Superior temporal gyrus (tissue), 1 donor: ENCODE measurements at regions not wholly inside any gene's neighbourhood (a gene's known extent, or its start where the extent isn't known, plus 50 kb on each side); places are given as distances from the start of the nearest gene placed in this dataset.

ENCODE experiments used
- DNase-seq: peaks from one replicate; pipeline ENCODE4 v3.0.0-alpha.2; 2016; ENCODE audit errors: extremely low spot score

- no peak for DNase-seq
These were observed 1134.0 kb downstream of the XPNPEP1 start for GRCh38 chr10:108789336-108789735.

GRCh38 chr10:108788891-108789290, 1134.4 kb downstream of the XPNPEP1 start:
- DNase-seq: no peak

- DNase-seq: no peak
These were observed 1135.4 kb downstream of the XPNPEP1 start for GRCh38 chr10:108787932-108788331.

GRCh38 chr10:108785011-108785410, 1138.3 kb downstream of the XPNPEP1 start:
- DNase-seq: no peak

- no peak for DNase-seq
These were observed 1138.8 kb downstream of the XPNPEP1 start for GRCh38 chr10:108784534-108784933.

- no peak for DNase-seq
These were observed 1139.4 kb downstream of the XPNPEP1 start for GRCh38 chr10:108783897-108784296.

GRCh38 chr10:108782411-108782810, 1140.9 kb downstream of the XPNPEP1 start:
- no peak for DNase-seq

GRCh38 chr10:108779501-108779900, 1143.8 kb downstream of the XPNPEP1 start:
- no peak for DNase-seq

GRCh38 chr10:108775911-108776475, 1147.3 kb downstream of the XPNPEP1 start:
- no peak for DNase-seq

- DNase-seq: no peak
These were observed 1152.2 kb downstream of the XPNPEP1 start for GRCh38 chr10:108771106-108771505.

- no peak for DNase-seq
These were observed 1157.5 kb downstream of the XPNPEP1 start for GRCh38 chr10:108765794-108766193.

GRCh38 chr10:108757946-108758345, 1165.4 kb downstream of the XPNPEP1 start:
- no peak for DNase-seq

GRCh38 chr10:108755646-108756045, 1167.7 kb downstream of the XPNPEP1 start:
- DNase-seq: no peak

GRCh38 chr10:108753326-108753725, 1170.0 kb downstream of the XPNPEP1 start:
- DNase-seq: no peak

- DNase-seq: no peak
These were observed 1174.3 kb downstream of the XPNPEP1 start for GRCh38 chr10:108749042-108749441.

- DNase-seq: no peak
These were observed 1187.2 kb downstream of the XPNPEP1 start for GRCh38 chr10:108736111-108736510.

- DNase-seq: no peak
These were observed 1187.9 kb downstream of the XPNPEP1 start for GRCh38 chr10:108735380-108735779.

GRCh38 chr10:108721874-108722273, 1201.4 kb downstream of the XPNPEP1 start:
- no peak for DNase-seq

- DNase-seq: no peak
These were observed 1207.0 kb downstream of the XPNPEP1 start for GRCh38 chr10:108716352-108716751.

- no peak for DNase-seq
These were observed 1213.2 kb downstream of the XPNPEP1 start for GRCh38 chr10:108709927-108710722.

GRCh38 chr10:108708363-108708762, 1214.9 kb downstream of the XPNPEP1 start:
- DNase-seq: no peak

GRCh38 chr10:108696792-108697477, 1226.4 kb downstream of the XPNPEP1 start:
- no peak for DNase-seq

- DNase-seq: no peak
These were observed 1232.2 kb downstream of the XPNPEP1 start for GRCh38 chr10:108691126-108691525.
